ENCODE measurements at regions not wholly inside any gene's neighbourhood (a gene's known extent, or its start where the extent isn't known, plus 50 kb on each side); places are given as distances from the start of the nearest gene placed in this dataset.

DNA sequence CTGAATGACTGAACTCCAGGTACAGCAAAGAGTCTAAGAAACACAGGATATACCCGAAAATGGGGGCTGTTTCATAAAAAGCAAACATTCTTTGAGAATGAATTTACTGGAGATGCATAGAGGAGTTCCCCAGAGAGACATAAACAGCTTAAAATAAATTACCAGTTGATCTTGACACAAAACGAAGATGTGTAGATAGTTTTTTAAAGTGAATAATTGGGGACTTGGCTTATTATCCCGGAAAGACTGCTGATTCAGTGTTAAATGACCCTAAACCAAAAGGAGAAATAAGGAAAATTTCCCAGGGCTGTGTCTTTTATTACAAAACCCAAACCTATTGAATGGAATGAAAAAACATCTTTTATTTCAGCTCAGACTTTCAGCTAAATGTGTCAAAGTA is 1052.8 kb upstream of the TMEM132C start:
- no peak for DNase-seq

DNA sequence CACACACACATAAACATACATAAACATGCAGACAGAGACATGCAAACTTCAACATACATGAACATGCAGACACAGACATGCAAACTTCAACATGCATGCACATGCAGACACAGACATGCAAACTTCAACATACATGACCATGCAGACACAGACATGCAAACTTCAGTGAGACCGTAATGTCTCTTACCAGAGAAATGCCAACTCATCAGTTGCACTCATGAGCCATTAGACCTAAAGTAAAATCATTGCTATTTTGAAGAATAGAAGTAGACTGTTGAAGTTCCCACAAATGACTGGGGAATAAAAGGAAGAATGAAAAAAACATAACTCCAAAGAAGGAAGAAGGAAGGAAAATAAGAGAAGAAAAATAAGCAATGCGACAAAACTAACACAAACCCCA is 1044.0 kb upstream of the TMEM132C start:
- DNase-seq, result no peak

DNA sequence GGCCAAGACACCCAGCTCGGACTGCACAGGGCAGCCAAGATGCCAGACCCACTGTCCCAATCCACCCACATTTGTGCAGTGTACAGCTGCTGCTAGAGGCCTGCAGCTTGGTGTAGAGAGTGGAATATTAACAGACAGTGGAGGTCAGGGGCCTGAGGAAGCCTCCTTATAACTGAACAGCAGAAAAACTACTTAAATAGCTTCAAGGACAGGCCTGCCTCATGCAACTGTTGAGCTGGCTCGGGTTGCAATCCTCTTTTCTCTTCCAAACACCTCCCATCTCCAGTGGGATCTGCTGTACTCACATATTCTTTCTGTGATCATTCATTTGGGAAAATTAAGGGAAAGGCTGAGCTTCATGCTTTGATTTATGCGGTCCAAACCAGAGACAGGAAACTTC is 1043.2 kb upstream of the TMEM132C start:
- no peak for DNase-seq

DNA sequence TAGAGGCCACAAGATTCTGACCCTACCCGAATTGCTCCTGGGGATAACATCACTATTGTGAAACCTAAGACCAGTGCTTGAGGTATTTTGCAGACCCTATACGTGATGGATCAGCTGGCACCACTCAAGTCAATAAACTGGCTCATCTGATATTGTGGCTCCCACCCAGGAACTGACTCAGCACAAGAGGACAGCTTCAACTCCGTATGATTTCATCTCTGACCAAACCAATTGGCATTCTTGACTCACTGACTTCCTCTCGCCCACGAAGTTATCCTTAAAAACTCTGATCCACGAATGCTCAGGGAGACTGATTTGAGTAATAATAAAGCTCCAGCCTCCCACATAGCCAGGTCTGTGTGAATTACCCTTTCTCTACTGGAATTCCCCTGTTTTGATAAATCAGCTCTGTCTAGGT is 1036.1 kb upstream of the TMEM132C start:
- DNase-seq, result no peak

DNA sequence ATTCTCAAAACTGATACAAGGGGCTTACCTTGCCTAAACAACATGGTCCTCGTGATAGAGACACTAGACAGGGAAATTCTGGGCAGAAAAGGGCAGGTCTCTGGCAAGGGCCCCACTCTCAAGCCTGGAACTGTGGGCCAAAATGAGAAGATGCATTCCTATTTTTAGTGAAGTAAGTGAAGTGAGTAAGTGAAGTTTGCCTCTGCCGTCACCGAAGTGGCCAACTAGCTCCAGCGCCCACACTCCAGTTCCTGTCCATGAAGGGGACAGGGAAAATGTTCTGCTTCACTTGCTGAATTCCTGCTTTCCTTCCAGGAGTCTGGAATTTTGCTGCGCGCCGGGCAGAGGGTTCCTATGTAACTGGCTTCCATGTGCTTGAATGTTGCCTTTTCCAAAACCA is 1035.6 kb upstream of the TMEM132C start:
- no peak for DNase-seq

DNA sequence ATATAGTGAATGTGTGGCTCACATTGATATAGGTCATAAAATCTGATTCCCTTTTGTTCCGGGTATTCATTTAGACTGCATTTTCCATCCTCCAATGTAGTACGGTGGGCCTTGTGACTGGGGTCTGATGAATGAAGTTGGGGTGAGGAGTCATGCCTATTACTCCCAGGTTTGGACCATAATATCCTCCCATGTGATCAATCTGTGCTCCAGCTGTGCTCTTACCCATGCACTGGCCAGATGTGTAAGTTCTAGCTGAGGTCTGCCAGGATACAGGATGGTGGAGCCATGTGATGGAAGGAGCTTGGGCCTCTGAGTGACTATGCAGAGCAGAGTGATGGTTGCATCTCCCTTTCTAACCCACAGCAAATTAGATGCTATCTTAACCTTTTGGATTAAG is 1034.0 kb upstream of the TMEM132C start:
- DNase-seq, result no peak

DNA sequence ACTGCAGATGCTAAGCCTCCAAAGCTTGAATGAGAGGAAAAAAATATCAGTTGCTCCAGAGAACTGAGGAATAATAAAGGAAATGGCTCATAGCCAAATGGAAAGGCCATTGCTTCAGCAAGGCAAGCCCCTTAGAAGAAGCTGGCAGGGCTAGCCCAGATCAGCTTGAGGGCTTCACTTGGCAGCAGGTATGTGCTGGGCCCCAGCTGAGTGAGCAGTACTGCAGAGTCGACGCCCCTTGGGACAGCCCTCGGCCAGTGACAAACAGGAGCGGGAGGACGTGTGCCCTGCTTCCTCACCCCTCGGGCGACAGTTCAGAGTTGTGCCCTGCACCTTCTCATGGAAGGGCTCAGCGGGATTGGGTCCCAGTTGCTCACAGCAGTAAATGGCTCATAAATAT is 1031.2 kb upstream of the TMEM132C start:
- no peak for DNase-seq

DNA sequence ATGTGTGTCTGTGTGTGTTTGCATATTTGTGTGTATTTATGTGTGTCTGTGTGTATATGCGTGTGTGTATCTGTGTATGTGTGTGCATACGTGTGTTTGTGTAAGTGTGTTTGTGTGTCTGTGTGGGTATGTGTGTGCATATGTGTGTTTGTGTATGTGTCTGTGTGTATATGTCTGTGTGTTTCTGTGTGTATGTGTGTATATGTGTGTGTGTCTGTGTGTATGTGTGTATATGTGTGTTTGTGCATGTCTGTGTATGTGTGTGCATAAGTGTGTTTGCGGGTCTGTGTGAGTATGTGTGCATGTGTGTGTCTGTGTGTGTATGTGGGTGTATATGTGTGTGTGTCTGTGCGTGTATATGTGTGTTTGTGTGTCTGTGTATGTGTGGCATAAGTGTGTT is 1030.5 kb upstream of the TMEM132C start:
- DNase-seq, result no peak

DNA sequence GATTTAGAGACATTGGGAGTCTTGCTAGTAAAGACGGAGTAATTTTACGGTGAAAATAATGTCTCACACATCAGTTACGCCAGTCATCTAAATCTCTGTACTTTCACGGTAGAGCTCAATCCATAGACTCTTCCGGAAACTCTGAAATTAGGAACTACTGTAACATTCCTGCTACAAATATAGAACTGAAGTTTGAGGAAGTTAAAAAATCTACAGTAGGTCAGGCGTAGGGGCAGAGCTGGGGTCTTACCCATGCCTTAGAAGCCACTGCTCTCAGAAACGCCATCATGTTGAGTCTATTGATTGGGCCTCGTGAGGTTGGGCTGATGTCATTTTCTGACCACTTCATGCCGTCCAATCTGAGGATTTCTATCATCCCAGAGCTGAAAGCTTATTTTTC is 1029.8 kb upstream of the TMEM132C start:
- no peak for DNase-seq

DNA sequence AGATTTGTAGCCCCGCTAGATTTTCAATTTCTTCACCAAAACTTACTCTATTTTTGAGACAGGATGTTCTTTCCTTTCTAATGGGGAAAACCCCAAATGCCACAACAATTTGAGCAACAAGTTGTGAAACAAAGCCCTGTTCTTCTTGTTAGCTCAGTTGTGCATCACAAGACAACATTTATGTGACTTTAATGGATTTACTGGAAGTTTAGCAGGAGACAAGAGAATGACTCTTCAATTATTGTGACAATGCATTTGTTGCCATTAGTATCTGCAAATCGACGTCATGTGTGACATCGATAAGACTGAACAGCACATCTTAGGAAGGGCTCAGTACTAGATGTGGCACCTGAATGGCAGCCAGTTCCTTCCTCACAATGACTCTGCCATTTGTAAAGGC is 1028.9 kb upstream of the TMEM132C start:
- no peak for DNase-seq

DNA sequence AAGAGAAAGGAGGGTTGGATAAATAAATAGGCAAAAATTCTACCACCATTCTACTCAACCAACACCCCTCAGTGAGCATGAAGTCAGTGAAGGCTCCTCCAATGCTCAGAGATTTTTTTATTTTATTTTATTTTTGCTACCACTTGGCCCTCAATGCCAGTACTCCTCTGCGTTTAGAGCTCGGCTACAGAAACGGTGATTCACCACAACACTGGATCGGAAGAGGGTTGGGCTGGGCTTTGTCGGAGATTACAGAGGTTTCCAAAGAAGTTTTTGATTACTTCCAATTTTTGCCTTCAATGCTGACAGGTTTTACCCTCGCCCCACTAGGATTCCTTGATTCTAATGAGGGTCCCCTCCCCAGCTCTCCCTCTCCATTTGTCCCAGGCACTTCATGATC is 1027.2 kb upstream of the TMEM132C start:
- no peak for DNase-seq

DNA sequence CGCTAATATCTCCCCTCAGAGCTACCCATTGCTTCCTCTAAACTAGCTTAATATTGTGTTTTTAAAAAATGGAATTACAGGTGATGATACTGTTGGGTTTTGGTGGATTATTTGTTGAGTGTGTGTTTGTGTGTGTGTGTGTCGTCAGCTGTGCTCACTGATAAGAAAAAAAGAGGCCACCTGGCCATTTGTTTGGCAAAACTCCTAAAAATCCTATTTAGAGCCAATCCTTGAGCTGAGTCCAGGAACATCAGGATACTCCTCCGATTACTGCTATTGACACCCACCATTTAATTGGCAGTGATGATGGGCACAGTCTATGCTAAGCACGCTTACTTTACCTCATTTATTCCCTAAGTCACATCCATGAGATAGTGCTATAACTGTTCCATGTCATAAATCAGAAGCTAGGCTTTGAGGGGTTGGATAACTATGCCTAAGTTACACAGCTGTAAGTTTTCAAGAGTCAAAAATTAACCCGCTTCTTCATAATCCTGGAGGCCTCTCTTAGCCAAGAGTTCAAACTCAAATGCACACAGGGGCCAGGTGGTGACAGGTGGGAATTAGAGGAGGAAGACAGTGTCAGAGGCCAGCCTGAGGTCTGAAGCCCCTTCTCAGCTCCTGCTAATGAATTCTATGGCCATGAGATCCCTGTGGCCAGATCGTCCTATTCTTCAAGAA is 1026.6 kb upstream of the TMEM132C start:
- DNase-seq, result no peak

DNA sequence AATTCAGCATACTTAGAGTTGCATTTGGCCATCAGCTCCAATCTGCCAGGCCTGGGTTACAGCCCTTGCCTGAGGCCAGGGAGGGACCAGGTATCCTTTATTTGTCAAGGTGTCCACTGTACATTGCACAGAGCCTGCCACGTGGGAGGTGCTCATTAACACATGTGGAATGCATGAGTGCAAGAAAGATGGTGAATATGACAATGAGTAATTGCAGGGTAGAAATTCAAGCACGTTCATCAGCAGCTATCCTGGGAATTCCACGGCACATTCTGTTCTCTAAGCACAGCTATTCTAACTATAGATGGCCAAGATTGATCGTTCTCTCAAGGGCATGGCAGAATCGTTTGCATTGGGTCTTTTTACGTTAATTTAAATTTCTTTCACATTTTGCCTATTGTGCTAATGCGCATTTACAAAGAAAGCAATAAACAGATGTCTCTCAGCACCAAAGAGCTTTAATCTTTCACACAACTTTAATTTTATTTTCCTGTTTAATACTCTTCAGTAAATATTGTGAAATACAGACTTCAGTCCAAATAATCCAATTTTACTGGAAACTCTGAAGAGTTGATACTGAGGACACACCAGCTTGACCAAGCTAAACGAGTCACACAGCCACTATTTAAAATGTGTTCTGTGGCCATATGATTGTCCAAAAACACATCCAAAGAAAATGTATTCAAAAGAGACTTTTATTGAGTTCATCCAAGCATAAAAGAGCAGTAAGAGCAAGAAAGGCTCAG is 1025.7 kb upstream of the TMEM132C start:
- no peak for DNase-seq

DNA sequence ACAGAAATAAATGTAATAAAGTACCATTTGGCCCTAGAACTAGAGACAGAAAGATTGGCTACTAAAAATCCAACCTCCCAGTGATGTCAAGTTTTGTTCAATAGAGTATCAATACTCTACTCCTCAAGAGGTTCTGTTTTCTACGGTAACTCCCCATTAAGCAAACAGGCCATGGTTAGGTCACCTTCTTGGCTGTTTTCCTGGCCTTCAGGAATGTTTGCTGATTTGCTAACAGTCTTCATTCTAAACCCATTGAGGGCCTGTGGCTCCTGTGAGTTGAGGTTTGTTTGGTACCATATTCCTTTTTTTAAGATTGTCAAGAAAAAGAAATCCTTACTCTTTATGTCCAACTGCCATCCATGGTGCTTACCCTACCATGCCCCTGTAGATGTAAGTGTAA is 1022.0 kb upstream of the TMEM132C start:
- DNase-seq, result no peak

DNA sequence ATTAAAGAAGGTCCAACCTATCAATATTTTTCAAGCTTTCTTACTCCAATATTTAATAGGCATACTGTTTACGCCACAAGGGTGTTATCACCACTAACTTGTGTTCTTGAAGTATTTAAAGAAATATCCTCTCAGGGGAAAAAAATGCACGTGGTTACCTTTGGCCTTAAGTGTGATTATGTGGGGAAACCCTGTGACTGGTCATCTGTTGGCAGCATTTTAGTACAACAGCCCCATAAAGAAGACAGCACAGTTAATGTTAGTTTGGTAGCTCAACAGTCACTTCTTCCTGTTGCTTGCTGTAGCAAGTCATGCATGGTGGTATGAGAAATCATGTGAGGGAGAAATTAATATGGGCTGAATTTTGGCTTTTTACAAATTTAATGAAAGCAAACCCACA is 1021.5 kb upstream of the TMEM132C start:
- no peak for DNase-seq

DNA sequence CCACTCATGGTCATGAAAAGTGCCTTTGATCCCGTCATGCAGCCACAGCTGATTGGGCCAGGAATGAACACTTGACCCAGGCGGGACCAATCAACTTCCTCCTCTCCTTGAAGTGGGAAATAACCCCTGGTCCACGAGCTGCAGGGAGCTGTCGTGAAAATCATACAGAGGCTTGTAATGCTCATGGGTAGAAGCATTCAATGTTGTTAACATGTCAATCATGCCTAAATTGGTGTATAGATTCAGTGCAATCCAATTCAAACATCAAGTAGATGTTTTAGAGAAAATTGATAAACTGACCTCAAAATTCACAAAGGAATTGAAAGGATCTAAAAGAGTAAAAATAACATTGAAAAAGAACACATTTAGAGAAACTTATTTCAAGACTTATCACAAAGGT is 1019.0 kb upstream of the TMEM132C start:
- DNase-seq, result no peak

DNA sequence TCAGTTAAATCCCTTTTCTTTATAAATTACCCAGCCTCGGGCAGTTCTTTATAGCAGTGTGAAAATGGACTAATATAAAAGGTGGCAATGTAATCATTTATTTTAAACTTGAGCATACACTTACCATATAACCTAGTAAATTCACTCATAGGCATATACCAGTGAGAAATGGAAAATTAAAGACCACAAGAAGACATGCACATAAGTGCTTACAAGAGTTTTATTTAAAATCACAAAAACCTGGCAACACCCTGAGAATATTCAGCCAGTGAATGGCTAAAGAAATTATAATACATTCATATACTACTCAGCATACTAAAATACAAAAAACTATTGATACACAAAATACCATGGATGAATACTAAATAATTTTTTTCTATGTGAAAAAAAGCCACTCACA is 1017.5 kb upstream of the TMEM132C start:
- no peak for DNase-seq

DNA sequence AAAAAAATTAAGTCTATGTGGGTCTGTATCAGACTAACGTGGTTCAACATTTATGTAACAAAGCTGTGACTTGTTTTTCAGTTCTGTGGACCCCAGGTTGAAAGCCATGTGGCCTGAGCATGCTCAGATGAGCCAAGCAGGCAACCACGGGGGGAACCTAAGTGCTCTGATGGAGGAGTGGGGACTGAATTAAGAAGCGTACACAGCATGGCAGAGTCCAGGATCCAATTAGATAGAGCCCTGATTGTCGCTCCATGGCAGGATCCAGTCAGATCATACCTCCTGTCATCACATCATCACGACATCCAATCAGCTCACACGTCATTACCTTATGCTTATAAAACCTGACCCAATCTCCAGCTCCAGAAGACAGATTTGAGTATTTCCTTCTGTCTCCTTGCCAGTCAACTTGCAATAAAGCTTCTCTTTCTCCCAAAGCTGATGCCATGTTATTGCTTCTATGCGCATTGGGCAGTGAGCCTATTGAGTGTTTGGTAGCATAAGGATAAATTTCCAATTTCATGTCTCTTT is 1013.1 kb upstream of the TMEM132C start:
- no peak for DNase-seq

DNA sequence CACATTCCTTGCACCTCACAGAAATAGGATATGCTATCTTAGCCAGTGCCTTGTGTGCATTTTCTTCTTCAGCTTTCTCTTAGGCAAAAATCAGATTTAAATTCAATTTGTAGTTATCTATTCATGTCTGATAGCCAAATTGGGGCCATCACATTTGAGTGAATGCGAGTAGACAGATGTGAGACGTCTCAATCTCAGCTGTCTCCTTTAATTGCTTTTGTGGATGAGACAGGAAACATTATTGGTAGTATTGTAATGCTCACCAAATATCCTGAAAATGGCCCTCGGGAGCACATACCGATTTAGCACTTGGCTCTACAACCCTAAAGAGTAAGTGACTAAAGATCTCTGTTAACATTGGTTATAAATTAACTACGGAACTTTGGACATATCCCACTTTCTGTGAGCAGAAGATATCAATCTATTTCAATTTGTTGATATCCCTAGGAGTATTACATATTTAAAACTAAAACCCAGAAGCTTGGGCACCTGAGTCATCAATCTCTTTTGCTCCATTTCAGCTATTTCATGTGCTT is 1012.5 kb upstream of the TMEM132C start:
- no peak for DNase-seq

DNA sequence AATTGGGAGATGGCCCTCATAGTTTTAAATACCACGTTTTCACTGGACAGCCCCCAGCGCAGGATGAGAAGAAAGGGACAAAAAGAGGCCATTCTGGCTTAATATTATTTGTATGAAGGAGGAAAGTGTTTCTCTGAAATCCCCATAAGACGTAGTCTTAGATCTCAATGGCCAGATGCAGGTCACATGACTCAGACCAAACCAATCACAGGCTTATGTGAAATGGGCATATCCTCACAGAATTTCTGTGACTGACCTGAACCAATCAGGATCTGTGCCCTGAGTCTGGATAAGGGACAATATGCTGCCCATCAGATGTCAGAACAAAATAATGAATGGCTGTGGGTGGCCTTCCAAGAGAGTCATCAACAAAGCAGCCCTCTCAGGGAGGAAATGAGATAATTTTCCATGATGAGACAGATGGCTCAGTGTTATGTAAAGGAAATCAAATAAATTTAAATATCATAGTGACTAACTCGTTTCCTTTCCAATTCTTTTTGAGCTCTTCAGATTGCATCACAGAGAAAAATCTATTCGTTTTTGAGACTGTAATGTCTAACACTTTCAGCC is 1009.5 kb upstream of the TMEM132C start:
- no peak for DNase-seq

DNA sequence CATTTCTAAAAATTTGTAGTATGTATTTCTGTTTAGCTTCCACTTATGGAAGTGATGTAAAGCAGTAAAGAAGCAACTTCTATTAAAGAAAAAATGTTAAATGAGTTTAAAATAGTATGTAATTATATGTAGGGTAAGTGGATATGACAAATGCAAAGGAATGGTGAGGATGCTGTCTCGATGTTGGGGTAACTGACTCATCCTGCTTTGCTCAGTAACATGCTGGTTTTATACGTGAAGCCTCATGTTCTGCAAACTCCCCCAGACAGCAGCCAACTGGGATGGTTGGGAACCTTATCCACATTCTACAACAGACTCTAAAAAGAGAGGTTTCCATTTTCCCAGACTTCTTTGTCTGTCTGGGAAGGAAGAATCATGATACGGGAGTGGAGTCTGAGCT is 1006.4 kb upstream of the TMEM132C start:
- DNase-seq, result no peak

DNA sequence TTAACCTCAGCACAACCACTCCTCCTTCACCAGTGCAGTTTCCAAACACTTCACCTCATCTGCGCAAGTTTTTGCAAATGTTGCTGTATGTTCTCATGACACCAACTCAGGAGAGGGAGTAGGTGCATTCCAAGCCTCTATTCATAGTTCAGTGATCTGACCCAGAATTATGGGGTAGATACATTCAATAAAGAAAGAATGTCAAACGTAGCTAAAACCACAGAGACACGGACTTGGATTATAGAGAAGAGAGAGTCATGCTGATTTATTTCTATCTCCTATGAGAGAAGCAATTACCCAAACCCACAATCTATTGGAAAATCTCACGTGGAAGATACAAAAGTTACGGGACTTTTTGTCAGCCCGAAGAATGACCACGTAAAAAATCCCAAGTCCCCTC is 1006.0 kb upstream of the TMEM132C start:
- DNase-seq, result no peak

DNA sequence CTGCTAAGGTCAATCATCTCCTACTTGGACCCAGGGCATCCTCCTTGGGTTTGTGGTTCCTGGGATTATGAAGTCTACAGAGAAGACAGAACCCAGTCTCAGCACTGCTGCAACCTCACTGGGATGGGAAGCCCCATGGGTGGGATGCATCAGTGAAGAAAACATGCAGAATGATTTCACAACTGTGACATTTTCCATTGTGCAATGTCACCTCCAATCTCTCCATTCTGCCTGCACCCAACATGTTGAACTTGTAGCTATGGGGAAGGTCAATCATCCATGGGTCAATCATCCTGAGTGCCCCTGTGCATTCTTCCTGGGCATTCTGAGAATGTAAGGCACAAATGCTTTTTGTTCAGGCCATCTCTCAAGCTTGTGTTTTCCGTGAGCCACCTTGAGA is 1004.4 kb upstream of the TMEM132C start:
- no peak for DNase-seq

DNA sequence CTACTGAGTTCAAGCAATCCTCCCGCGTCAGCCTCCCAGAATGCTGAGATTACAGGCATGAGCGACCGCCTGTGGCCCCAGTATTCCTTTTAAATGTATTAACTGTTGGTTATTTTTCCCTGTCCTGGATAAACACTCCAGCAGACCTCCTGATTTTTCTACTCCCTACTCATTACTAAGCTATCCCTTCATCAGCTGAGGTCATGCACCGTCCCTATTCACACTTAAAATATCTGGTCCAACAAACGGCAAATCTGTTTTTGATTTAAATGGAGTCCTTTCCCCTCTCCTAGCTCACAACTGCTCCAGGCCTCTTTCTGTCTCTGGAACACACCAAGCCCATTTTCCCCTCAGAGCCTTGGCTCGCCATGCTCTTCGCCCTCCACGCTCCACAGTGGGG is 1003.3 kb upstream of the TMEM132C start:
- DNase-seq, result no peak
